ENCODE measurements at regions not wholly inside any gene's neighbourhood (a gene's known extent, or its start where the extent isn't known, plus 50 kb on each side); places are given as distances from the start of the nearest gene placed in this dataset.

DNA sequence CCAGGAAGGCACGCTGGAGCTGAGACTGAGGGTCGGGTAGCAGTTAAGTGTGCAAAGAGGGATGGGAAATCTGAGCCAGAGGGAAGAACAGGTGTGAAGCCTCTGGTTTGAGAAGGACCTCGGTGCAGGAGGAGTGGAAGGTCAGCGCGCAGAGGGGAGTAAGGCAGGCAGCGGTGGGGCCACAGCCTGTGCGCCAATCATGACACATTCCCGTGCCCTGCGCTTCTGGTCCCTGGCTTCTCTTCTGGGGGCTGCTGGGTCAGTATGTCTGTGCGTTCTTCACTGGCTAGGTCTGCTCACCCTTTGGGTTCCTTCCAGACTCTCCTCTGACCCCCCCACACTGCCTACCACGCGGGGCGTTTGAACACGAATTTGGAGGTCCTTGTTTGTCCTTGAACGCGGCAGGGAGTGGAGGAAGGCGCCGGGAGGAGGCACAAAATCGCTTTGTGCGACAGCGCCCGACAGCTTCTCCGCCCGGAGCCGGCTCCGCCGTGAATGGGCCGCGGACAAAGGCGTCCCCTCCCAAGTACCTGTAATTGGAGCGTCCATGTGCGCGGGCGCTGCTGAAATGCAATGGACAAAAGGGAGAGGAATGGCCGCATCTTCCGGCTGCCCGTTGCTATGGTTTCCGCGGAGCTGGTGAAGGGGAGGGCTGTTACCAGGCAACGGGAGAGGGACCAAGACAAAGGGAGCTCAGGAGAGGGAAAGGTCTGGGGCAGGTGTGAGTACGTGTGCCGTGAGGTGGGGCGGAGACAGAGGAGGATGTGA lies 207.2 kb upstream of the SRRM4 start:
- peak; percentile 95 for DNase-seq

DNA sequence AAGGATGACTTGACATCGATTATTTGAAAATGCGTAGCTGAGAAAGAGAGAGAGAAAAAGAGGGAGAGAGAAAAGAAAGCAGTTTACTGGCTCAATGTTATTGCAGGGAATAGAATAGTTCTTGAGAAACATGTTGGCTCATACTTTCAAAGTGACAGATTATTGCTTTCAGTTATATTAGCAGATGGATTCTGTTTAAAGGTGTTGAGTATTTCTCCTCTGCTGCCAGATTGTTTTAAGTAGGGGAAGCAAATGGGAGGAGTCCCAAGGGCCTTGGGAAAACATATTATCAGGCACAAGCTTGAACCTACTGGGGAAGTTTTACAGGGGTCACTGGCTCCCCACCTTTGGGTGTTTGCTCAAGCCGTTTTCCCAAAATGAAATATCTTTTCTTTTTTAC lies 203.8 kb upstream of the SRRM4 start:
- no peak for DNase-seq

DNA sequence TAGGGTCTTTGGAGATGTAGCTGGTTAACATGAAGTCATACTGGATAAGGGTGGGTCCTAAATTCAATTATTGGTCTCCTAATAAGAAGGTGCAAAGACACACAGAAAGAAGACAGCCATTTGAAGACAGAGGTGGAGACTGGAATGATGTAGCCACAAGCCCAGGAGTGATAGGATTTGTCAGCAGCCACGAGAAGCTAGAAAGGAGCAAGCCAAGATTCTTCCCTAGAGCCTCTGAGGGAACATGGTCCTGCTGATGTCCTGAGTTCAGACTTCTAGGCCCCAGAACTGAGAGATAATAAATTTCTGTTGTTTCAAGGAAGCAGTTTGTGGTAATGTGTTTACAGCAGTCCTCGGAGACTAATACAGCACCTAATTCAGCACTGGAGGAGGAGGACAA lies 203.3 kb upstream of the SRRM4 start:
- DNase-seq: no peak

DNA sequence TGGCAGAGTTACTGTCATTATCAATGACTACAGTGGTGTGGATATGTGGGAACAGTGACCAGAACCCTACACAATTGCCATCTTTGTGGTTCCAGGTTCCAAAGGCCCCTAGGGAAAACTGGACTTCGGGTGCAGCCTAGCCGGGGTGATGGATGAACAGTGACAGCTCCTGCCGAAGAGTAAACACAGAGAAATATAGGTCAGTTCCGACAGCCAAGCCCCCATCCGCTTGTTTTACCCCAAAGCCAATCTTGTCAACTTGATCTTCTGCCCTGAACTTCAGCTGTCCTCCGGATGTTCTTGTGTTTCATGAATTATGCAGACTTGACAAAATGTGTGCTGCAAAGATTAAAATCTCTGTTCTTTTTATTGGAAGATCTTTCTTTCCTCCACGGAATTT lies 200.4 kb upstream of the SRRM4 start:
- DNase-seq: no peak

DNA sequence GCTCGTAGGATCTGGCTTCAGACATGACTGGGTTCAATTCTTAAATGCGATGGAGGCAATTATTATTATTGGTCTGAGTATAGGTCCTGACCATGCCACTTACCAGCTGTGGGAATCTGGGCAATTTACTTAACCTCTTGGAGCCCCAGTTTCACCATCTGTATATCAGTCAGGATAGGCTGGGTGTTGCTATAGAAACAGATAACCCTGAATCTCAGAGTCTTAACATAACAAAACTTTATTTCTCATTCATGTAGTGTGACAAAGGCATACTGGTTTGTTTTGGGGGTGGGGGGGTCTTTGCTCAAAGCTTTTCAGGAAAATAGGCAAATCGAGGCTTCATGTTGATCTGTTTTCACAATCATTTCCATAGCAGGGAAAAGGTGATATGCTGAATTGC lies 199.6 kb upstream of the SRRM4 start:
- no peak for DNase-seq

DNA sequence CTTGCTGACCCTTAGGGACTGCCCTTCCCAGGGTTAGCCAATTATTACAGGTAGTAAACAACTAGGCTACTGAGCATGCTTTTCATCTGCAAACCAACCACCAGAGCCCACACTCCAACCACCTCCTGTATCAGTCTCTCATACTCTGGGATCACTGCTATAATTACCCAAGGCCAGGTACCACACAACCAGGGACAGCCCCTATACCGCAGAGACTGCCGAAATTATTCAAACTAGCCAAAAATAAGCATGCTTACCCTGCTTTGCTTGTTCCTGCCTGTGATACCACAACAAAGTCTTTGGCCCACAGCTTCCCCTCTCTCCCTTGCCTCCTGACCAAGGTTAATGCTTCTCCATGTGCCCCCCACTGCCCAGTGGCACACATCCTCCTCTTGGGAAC lies 197.6 kb upstream of the SRRM4 start:
- DNase-seq: no peak

DNA sequence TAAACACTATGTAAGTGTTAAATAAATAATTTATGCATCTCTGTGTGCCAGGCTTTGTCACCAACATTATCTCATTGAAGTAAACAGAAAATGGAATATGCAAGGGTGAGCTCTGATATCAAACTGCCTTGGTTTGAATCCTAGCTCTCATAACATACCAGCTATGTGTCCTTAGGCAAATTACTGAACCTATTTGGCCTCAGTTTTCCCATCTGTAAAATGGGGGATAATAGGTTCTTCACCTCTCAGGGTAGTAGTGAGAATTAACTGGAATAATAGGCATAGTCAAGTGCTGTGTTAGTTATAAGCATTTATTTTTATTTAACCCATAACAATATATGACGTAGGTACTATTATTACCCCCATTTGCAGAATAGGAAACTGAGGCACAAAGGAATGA lies 190.8 kb upstream of the SRRM4 start:
- no peak for DNase-seq

DNA sequence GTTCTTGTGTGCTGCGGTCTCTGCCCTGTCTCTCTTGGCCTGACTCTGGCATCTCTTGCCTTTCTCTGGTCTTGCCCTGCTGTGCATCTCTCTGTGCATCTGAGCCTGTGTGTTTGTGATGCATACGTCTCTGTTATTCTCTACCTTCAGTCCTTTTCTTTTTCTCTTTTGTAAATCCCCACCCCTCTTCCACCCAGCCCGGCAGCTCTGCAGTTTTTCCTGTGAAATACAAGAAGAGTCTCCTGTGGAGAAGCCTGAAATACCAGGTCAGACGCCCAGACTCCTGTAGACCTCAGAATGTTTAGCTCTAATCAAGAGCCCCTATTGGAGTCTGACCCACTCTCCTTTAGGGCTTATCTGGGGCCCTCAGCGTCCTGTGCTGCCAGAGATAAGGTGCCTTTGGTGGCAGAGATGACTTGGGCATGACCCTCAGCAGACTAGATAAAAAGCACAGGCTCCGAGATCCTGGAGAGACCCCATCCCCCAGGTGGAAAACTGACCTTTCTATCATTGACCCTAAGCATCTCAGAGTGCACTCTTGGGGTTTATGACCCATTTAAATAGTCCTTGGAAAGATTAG lies 167.5 kb upstream of the SRRM4 start:
- no peak for DNase-seq

DNA sequence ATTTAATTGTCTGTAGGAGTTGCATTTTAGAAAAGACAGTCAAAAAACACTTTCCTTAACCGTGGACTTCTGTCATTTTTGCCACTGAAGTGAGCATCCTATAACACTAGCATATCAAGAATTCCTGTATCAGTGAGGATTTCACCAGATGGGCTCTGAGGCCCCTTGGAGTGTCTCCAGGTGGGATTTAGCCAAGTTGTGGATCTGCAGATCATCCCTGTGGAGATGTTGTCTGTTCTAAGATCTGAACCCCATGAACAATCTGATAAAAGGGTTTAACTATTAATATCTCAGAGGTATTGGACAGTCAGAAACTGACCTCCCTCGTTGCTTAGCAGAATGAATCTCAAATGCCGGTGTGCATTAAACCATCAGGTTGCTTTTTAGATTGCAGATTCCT lies 165.0 kb upstream of the SRRM4 start:
- DNase-seq: no peak

DNA sequence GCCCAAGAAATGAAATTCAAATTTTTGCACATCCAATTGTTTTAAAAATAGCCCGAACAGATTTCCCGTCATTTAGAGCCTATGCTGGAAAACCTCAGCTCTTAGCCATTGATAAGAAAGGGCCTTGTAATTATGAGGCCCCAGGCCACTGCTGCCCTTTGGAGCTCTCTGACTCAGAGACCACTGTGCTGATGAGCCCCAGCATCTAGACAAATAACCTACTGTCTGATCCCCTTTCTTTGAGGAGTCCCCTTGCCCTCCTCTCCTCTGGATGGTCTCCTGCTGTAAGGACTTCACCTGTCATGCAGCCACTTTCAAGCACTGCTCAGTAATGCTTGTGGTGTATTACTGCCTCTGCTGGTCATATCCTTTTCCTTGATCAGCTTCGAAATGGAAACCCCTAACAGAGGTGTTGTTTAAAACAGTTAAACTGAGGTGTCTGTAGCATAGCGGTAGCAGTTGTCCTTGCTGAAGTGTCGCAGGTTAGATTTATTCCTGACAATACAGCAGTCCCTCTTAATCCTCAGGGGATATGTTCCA lies 159.9 kb upstream of the SRRM4 start:
- no peak for DNase-seq

DNA sequence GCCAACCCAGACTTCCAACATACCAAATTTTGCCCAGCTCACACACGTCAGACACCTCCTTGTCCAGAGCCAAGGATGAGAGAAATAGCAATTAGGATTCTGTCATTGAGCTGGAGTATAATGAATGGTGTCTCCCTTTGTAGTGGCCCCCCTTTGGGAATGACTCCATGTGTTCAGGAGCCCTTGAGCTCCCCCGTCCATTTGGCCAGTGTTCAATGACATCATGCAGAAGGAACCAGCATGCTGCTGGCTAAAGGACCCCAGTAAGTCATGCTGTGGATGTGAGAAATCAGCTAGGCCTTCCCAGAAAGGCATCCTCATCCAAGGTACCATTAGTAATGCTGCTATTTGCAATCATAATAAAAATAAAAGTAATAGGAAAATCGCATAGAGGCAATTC lies 158.8 kb upstream of the SRRM4 start:
- DNase-seq: no peak

DNA sequence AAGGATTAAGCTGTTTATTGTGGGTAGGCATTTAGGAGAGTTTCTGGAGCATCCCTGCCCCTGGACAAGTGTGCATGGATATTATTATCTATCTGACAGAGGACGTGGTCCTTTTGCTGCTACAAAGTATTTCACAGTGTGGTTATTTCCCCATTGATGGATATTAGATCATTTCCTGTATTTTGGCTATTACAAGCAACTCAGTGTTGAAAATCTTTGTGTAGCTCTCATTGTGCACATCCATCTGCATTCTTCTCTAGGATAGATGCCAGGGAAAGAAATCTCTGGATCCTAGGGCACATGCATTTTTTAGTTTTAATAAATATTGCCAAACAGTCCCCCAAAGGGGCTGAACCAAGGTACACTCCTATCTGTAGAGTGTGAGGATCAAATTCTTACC lies 154.3 kb upstream of the SRRM4 start:
- DNase-seq: no peak

DNA sequence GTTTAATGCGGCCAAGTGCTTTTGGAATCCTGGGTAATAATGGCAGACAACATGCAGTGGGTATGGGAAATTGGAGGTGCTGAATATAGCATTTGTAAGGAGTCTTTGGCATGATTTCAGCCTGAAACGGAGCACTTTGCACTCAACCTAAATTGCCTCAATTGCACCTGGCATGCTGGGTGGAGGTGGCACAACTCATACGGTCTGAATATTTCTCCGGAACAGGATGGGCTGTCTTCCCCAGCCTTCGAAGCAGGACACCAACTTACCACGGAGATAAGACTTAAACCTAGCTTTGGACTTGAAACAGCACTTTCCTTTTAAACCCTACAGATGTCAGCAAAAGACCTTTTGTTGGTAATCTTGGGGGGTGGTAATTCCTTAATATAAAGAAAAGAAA lies 153.7 kb upstream of the SRRM4 start:
- no peak for DNase-seq

DNA sequence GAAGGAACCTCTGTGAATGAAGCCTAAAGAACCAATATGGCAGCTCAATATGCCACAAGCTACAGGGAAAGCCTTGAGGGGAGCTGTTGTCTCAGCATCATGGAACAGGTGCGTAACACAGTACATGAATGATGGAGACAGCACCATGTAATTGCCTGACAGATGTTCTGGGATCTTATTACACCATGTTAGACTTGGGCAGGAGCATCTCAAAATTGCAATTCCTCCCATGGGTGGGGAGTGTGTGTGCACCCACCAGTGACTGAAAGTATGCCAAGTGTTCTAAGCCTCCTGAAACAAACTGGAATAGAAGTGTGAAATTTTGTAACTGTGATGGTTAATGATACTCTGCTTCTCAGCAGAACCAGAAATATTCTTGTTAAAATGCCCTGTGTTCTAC lies 151.0 kb upstream of the SRRM4 start:
- DNase-seq: no peak

DNA sequence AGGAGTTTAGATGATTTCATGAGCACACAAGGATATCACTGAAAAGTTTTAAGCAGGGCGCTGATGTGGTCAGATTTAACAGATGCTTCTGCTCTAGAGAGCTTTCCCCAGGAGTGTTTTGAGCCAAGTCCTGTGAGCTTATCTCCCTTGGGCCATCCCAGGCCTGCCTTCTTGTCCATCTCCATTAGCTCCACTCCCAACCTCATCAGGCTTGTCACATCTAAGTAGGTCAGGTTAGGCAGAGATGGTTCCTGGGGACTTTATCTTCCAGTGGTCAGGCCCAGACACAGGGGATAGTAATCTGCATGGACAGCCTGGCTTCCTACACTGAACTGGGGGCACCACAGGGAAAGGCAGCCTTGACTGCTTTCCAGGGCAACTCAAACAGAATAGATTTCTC lies 145.4 kb upstream of the SRRM4 start:
- no peak for DNase-seq

DNA sequence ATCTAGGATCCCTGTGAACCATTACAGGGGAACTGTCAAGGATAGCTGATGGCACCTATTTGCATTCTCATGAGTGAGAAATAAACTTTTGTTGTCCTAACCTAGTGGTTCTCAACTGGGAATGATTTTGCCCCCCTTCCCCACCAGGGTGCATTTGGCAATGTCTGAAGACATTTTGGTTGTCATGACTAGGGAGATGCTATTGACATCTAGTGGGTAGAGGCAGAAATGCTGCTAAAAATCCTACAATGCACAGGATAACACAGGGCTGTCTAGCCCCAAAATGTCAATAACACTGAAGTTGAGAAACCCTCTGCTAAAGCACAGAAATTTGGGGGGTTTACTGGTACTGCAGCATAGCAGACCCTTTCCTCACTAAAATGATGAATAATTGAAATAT lies 140.9 kb upstream of the SRRM4 start:
- DNase-seq: no peak

DNA sequence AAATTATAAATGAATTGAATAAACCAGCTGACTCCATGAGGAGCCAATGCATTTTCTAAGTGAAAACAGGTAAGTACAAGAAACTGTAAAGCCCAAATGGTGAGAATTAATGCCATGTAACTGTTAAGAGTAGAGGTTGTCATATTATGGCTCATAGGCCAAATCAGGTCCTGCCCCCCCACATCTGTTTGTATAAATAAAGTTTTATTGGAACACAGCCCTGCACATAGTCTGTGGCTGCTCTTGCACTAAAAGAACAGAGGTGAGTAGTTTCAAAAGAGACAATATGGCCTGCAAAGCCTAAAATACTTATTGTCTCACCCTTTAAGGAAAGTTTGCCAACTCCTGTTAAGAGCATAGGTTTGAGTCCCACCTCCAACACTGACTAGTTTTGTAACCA lies 140.5 kb upstream of the SRRM4 start:
- no peak for DNase-seq

DNA sequence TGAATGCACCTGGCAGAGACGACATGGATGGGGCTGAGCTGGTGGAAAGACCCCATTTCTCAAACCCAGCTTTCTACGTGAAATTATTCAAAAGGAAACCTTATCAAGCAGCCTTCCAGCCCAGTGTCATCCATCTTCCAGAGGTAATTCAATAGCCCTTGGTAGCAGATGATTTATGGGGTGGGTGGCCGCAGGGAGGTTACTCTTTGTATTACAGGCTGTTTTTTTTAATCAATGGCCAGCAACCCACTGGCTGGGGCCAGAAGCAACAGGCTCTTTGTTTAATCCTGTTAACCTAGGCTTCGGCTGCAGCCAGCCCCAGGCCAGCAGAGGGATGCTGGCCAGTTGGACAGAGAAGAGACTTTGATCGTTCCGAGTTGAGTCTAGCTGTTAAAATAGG lies 139.8 kb upstream of the SRRM4 start:
- no peak for DNase-seq

DNA sequence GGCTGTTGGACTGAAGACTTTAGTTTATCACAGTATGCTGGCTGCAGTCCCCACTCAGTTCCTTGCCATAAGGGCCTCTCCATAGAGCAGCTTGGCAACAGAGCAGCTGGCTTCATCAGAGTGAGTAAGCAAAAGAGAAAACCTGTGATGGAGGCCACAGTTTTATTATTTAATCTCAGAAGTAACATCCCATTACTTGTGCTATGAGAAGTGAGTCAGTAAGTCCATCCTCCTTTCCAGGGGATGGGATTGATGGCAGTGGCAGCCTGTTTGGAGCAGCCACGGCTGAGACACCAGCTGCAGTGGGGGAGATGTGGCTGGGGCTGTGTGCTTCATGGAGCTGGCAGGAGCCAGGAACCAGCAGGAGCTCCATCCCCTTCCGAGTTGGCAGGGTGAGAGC lies 138.5 kb upstream of the SRRM4 start:
- no peak for DNase-seq

DNA sequence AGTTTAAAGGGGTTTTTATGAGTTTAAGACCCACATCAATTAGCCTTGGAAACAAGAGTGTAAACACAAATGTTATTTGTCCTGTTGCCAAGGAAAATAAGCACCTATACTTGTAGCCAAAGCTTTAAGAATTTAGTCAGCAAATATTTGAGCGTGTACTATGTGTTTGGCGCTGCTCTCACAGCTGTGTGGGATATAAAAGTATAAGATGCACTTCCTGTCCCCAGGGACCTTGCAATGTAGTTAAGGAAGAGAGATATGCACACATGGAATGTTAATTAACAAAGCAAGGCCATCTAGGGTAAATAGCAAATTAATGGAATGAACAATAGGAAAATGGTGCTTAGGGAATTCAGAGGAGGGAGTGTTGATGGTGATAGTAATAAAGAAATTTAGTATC lies 134.9 kb upstream of the SRRM4 start:
- no peak for DNase-seq

DNA sequence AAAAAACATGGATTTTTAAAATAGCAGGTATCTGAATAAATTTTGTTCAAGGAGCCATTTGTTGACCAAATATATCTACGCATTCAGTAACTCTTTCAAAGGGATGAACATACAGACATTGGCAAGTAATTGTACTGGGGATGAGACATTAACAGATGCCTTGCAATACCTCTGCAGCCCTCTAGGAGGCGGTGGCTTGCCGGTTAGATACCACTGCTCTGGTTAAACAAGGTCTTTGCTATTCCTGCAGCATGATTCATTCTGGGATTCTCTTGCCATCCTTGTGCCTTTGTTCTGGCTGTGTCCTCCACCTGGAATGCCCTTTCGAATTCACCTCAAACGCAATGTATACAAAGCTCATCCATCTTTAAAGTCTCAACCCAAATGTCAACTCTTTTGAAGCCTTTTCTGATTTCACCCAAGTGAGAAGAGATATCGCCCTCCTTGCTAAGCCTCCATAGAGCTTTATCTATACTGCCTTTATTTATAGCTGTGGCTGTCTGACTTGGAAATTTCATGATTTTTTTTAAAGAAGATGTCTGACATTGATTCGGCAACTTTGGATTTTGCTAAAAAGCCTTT lies 131.0 kb upstream of the SRRM4 start:
- peak; percentile 83 for DNase-seq

DNA sequence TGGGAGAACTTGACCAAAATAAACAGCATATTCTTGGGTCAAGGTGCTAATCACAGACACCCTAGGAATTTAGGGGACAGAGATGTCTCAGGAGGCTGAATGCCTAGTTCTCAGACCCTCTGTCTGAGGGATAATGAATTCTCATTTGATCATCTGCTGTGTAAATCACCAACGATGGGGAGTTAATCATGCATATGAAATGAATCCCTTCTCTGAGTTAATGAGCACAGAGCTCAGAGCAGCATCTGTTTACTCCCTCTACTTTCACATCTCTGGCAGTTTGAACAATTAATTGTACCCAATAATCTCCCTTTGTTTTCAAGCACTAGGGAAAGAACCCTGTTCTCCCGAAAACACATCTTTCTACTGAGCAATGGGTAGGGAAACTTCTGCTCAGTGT lies 129.4 kb upstream of the SRRM4 start:
- DNase-seq: no peak

DNA sequence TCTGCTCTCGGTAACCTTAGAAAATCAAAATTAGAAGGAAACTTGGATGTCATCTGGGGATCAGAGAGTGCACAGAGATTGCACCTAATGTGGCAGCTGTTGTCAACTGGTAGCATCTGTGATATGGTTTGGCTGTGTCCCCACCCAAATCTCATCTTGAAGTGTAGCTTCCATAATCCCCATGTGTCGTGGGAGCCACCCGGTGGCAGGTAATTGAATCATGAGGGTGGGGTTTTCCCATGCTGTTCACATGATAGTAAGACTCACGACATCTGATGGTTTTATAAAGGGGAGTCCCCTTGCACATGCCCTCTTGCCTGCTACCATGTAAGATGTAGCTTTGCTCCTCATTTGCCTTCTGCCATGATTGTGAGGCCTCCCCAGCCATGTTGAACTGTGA lies 127.7 kb upstream of the SRRM4 start:
- no peak for DNase-seq

DNA sequence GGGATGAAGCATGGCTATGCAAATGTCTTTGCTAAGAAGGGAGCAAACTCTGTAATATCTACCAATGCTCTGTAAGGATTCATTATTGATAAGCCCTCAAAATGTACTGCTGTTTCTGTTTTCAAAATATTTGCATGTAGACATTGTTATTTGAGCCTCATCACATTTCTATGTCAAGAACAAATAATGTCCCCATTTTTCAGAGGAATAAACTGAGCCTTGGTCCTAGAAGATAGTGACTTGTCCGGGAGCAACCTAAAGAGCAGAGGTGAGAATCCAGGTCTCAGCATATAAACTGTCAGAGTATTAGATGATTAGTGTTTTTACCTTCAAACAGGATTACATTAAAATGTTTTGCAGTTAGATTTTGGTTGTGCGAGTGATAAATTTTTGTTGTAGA lies 125.5 kb upstream of the SRRM4 start:
- no peak for DNase-seq

DNA sequence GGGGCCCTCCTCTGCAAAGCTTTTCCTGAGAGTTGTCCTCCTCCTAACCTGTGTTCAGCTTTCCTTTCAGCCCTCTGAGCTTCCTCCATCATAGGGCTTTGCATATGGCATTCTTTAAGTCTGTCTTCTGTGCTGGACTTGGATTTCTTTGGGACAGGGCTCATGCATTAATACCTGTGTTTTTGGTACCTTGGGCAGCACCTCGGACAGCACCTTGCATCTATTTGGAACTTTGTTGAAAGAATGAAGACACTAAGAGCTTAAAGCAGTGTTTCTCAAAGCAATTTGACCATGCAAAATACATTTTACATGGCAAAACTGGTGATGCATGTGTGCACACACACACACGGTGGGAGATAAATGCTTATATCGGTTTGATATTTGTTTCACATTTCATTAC lies 115.0 kb upstream of the SRRM4 start:
- DNase-seq: no peak

Data from NCI-H187 treated with DMSO at 0.1 percent for 48 hours (cell line).